GM13977 (cell line): ENCODE measurements at regions not wholly inside any gene's neighbourhood (a gene's known extent, or its start where the extent isn't known, plus 50 kb on each side); places are given as distances from the start of the nearest gene placed in this dataset.
"Not testable (repeated sequence)": the region's sequence is repeated elsewhere in the genome, so short reads cannot be mapped to it uniquely, and the experiment has no call there.

Experiments
- DNase-seq: peaks from one replicate; pipeline ENCODE4 v3.0.0; 2012; ENCODE audit warnings: low spot score
- CTCF ChIP-seq: IDR thresholded peaks from 2 replicates; pipeline ENCODE4 v1.5.1; 2012; ENCODE audit warnings: mild to moderate bottlenecking, control low read depth; ENCODE audit not compliant: insufficient read depth; ENCODE audit errors: extremely low read depth, missing control alignments
- in situ Hi-C: fragments of 300-500 bp; cut with MboI; formaldehyde crosslinking; loops from one replicate; pipeline ENCODE4 v1.12.0; 2022; ENCODE audit warnings: low sequenced_read_pairs, low pct_unique_long_range_greater_than_20kb, mixed read lengths, inconsistent platforms; ENCODE audit not compliant: unreplicated experiment

DNA sequence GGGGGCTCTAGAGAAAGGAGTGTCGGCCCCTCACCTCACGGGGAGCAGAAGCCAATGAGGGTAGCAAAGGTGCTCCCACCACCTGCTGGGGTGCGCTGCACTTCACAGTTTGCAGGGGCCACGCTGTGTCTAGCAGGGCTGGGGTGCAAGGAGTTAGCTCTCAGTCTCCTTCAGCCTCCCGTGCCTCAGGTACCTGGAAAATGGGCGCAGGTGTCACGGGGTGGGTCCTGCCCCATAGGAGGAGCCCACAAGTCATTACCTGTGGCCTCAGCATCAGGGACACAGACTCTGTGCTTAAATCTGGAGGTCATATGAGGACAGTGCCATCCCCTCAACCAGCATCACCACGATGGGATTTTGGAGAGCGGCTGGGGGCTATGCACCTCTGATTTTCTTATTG, 326.7 kb downstream of the ADGRD1 start:
- in situ Hi-C loops = no loop called here
- TF ChIP-seq CTCF = no peak
- no peak for DNase-seq

DNA sequence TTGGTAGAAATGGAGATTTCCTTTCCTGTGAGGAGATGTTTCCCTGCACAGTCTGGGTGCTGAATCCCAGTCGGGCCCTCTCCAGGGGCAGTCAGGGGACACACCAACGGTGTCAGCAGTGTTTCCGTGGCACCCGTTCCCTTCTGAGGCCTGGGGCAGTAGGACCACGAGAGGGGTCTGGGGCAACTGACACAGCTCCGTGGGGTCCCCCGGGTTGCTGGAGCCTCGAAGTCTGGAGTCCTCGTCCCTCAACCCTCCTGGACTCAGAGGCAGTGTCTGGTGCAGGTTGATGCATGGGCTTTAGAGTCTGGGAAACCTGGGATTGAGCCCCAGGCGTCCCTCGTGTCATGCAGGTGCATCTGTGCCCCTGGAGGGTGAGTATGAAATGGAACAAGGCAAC, 327.3 kb downstream of the ADGRD1 start:
- TF ChIP-seq CTCF = no peak
- in situ Hi-C loops = no loop called here
- no peak for DNase-seq

- DNase-seq = no peak
- TF ChIP-seq CTCF = no peak
- in situ Hi-C loops = no loop called here
Observed at GRCh38 chr12:131282292-131283080, 328.8 kb downstream of the ADGRD1 start.

- no peak for TF ChIP-seq CTCF
- in situ Hi-C loops = no loop called here
- no peak for DNase-seq
Observed at GRCh38 chr12:131283191-131283861, 329.6 kb downstream of the ADGRD1 start.

- DNase-seq, in situ Hi-C loops: not testable (repeated sequence)
Observed at GRCh38 chr12:131283862-131284825, 330.4 kb downstream of the ADGRD1 start.

DNA sequence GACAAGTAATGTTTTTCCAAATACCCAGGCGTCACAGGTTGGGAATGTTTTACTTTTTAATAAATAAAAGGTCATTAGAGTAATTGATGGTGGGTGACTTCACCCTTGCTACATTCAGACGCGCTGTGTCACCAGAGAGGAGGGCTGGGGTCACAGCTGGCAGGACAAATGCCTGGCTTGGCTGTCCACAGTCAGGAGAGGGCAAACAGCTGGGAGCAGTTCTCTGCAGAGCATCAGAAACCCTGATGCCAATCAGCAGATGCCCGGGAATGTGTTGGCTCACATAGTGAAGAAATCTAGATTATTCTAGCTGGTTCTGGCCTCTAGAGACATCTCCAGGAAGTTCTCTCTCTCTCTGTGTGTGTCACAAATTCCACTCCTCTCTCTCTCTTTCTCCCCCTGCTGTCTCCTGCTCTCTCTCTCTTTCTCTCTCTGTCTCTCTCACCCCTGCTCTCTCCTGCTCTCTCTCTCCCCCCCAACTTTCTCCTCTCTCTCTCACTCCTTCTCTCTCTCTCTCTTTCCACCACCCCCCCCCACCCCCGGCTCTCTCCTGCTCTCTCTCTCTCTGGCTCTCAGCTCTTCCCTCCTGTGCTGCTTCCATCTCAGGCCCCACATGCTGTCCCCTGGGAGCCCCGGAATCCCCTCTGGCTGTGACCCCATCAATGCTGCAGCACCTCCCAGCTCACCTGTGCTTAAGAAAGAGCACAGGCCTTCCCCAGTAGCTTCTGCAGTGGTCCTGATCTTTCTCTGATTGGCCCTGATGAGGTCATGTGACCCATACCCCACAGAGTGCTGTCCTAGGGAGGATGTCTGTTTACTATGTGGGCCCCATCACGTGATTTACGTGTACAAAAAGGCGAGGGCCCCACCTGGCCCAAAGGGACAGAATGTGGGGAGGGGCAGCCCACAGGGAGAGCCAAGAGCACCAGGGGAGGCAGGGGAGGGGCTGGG, 331.5 kb downstream of the ADGRD1 start:
- DNase-seq, in situ Hi-C loops: not testable (repeated sequence)

GRCh38 chr12:131285905-131286295, 332.2 kb downstream of the ADGRD1 start:
- DNase-seq, in situ Hi-C loops: not testable (repeated sequence)

DNA sequence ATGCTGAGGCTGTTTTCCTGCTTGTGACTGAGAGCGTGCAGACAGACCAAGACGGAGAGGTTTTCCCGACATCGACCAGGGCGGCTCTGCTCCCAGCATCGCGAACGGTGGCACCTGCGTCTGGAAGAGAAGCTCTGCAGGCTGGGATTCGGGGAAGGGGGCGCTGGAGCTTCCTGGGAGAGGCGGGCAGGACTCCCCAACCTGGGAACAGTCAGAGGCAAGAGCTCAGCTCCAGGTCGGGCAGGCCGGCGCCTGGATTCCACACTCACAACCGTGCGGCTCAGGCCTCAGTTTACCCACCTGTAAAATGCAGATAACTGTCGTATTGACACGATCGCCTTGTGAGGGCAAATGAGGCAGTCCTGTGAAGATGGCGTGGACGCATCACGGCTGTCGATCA, 332.6 kb downstream of the ADGRD1 start:
- in situ Hi-C loops, DNase-seq: not testable (repeated sequence)
